CD14-positive monocyte (primary cell): ENCODE measurements at regions not wholly inside any gene's neighbourhood (a gene's known extent, or its start where the extent isn't known, plus 50 kb on each side); places are given as distances from the start of the nearest gene placed in this dataset.

ENCODE experiments used
- DNase-seq, 3 donors: peaks; one replicate each; pipeline ENCODE4 v3.0.0-alpha.2; 2011 to 2022
- H2AFZ ChIP-seq: 2 replicates; pipeline ENCODE4 v1.6.0; 2012; ENCODE audit warnings: mild to moderate bottlenecking, low read depth, low read length, inconsistent platforms; ENCODE audit not compliant: insufficient read depth, poor library complexity, severe bottlenecking
- H3K27ac ChIP-seq, 2 donors: 1 replicate in 1 of 2; 2 replicates in 1 of 2; pipeline ENCODE4 v1.5.1; 2012 to 2013; ENCODE audit warnings: low read length in 2 of 2, control low read depth in 1 of 2, inconsistent platforms in 1 of 2, low read depth in 1 of 2, mild to moderate bottlenecking in 1 of 2
- H3K27me3 ChIP-seq, 2 donors: one replicate each; pipeline versions ENCODE4 v1.6.0 to v1.6.1; 2011 to 2013; ENCODE audit warnings: low read length in 2 of 2; ENCODE audit not compliant: control insufficient read depth in 2 of 2, insufficient read depth in 2 of 2
- H3K36me3 ChIP-seq, 2 donors: replicated peaks in 1 of 2; 1 replicate in 1 of 2; 2 replicates in 1 of 2; pipeline versions ENCODE4 v1.5.1 to v1.6.1; 2012 to 2013; ENCODE audit warnings: low read length in 2 of 2, control low read depth in 1 of 2, inconsistent platforms in 1 of 2, mild to moderate bottlenecking in 1 of 2; ENCODE audit not compliant: insufficient read depth in 2 of 2, control insufficient read depth in 1 of 2
- H3K4me1 ChIP-seq, 2 donors: 1 replicate in 1 of 2; 2 replicates in 1 of 2; pipeline versions ENCODE4 v1.5.1 to v1.6.1; 2012 to 2013; ENCODE audit warnings: low read length in 2 of 2, control low read depth in 1 of 2, inconsistent platforms in 1 of 2, mild to moderate bottlenecking in 1 of 2, moderate library complexity in 1 of 2; ENCODE audit not compliant: insufficient read depth in 2 of 2, control insufficient read depth in 1 of 2
- H3K4me2 ChIP-seq: replicated peaks from 2 replicates; pipeline ENCODE3; 2012; ENCODE audit warnings: low read length, moderate library complexity, mild to moderate bottlenecking; ENCODE audit not compliant: poor library complexity, severe bottlenecking; ENCODE audit errors: extremely low read depth
- H3K4me3 ChIP-seq, 3 experiments: fragments of 200-600 bp in 1 of 3; sonication (generic) in 1 of 3; replicated peaks in 1 of 3; 1 replicate in 2 of 3; 2 replicates in 1 of 3; pipeline ENCODE4 v1.5.1; 2011 to 2013; ENCODE audit warnings: low read length in 3 of 3, mild to moderate bottlenecking in 3 of 3, control low read depth in 2 of 3, low read depth in 2 of 3, inconsistent platforms in 1 of 3, moderate library complexity in 1 of 3
- H3K79me2 ChIP-seq: 2 replicates; pipeline ENCODE4 v1.6.0; 2012; ENCODE audit warnings: mild to moderate bottlenecking, control low read depth, inconsistent platforms, low read length, moderate library complexity; ENCODE audit not compliant: insufficient read depth
- H3K9ac ChIP-seq: 2 replicates; pipeline ENCODE4 v1.6.0; 2017; ENCODE audit warnings: low read length, mild to moderate bottlenecking; ENCODE audit not compliant: insufficient read depth, poor library complexity, severe bottlenecking
- H3K9me3 ChIP-seq, 2 donors: replicated peaks in 1 of 2; 1 replicate in 1 of 2; 2 replicates in 1 of 2; pipeline versions ENCODE4 v1.5.1 to v1.6.1; 2012 to 2013; ENCODE audit warnings: low read length in 2 of 2, control low read depth in 1 of 2; ENCODE audit not compliant: control insufficient read depth in 1 of 2, insufficient read depth in 1 of 2
- H4K20me1 ChIP-seq: 2 replicates; pipeline ENCODE4 v1.6.0; 2012; ENCODE audit warnings: mild to moderate bottlenecking, low read length, control low read depth, moderate library complexity; ENCODE audit not compliant: insufficient read depth
- H3K27ac Mint-ChIP-seq, 7 donors: one replicate each; pipeline ENCODE4 v1.8.0; 2020; ENCODE audit warnings: mild to moderate bottlenecking in 7 of 7, mixed read lengths in 7 of 7, moderate library complexity in 6 of 7, inconsistent platforms in 2 of 7
- H3K27me3 Mint-ChIP-seq, 3 donors: one replicate each; pipeline ENCODE4 v1.8.0; 2021 to 2022; ENCODE audit warnings: low read depth in 3 of 3, mild to moderate bottlenecking in 3 of 3, mixed read lengths in 3 of 3, moderate library complexity in 3 of 3, inconsistent platforms in 1 of 3
- H3K36me3 Mint-ChIP-seq, 2 donors: one replicate each; pipeline ENCODE4 v1.8.0; 2020; ENCODE audit warnings: mixed read lengths in 2 of 2, inconsistent platforms in 1 of 2, mild to moderate bottlenecking in 1 of 2
- H3K4me1 Mint-ChIP-seq: one replicate; pipeline ENCODE4 v1.8.0; 2020; ENCODE audit warnings: mild to moderate bottlenecking, mixed read lengths
- H3K4me3 Mint-ChIP-seq, 2 donors: one replicate each; pipeline ENCODE4 v1.8.0; 2020; ENCODE audit warnings: mild to moderate bottlenecking in 2 of 2, mixed read lengths in 2 of 2, moderate library complexity in 1 of 2
- H3K9me3 Mint-ChIP-seq, 7 donors: one replicate each; pipeline ENCODE4 v1.8.0; 2020 to 2022; ENCODE audit warnings: mixed read lengths in 7 of 7, mild to moderate bottlenecking in 6 of 7, moderate library complexity in 6 of 7, inconsistent platforms in 2 of 7
- CTCF ChIP-seq: fragments of 200-600 bp; IDR thresholded peaks from one replicate; pipeline ENCODE4 v1.8.0; 2022; ENCODE audit warnings: antibody characterized with exemption, mild to moderate bottlenecking
- WGBS: methylation state at CpG from one replicate; pipeline ENCODE4 v1.1.5; 2013; ENCODE audit warnings: missing lambda C conversion rate; ENCODE audit not compliant: insufficient coverage; 5-methylcytosine and 5-hydroxymethylcytosine counted together
- intact Hi-C, 2 donors: fragments of 100-400 bp; cut with micrococcal nuclease; formaldehyde crosslinking; loops; one replicate each; pipeline versions ENCODE4 v1.15.0 to v1.15.1; 2023

- Histone ChIP-seq H3K27ac (no peak overlapping the region), H3K9me3 (no peaks in the 10 kb centered on the region), H3K9ac (no peak overlapping the region), H2AFZ (no peak overlapping the region), H3K79me2 (no peaks in the 10 kb centered on the region), H3K4me2 (no peak overlapping the region), H3K27me3 (no peaks in the 10 kb centered on the region), H3K4me1 (no peaks in the 10 kb centered on the region), H3K36me3 (no peaks in the 10 kb centered on the region), H3K4me3 (no peak overlapping the region), H4K20me1 (no peaks in the 10 kb centered on the region)
- Mint-ChIP-seq H3K9me3 (peaks cover 0 to 5% (median 0%) of the 10 kb centered on the region in 7 donors), H3K4me1 (no peaks in the 10 kb centered on the region), H3K4me3 (no peak overlapping the region), H3K36me3 (no peaks in the 10 kb centered on the region), H3K27ac (no peak overlapping the region), H3K27me3 (no peaks in the 10 kb centered on the region)
- no peak for DNase-seq
- no peak for TF ChIP-seq CTCF
- intact Hi-C loops = no loop called here
Measured at GRCh38 chrX:117653396-117653795, 463.2 kb downstream of the KLHL13 start.

GRCh38 chrX:117645639-117646038 lies 471.0 kb downstream of the KLHL13 start:
- Histone ChIP-seq H3K4me1 (no peaks in the 10 kb centered on the region), H3K27ac (no peak overlapping the region), H4K20me1 (no peaks in the 10 kb centered on the region), H3K79me2 (no peaks in the 10 kb centered on the region), H2AFZ (no peak overlapping the region), H3K4me2 (no peak overlapping the region), H3K9me3 (no peaks in the 10 kb centered on the region), H3K36me3 (no peaks in the 10 kb centered on the region), H3K27me3 (no peaks in the 10 kb centered on the region), H3K9ac (no peak overlapping the region), H3K4me3 (no peak overlapping the region)
- no peaks in the 10 kb centered on the region for H3K27me3 Mint-ChIP-seq
- H3K36me3 Mint-ChIP-seq = no peaks in the 10 kb centered on the region
- intact Hi-C loops = no loop called here
- H3K4me3 Mint-ChIP-seq = no peak overlapping the region
- no peak for DNase-seq
- H3K27ac Mint-ChIP-seq = no peak overlapping the region
- H3K9me3 Mint-ChIP-seq = no peaks in the 10 kb centered on the region
- H3K4me1 Mint-ChIP-seq = no peaks in the 10 kb centered on the region
- TF ChIP-seq CTCF = no peak
- no CpG with 5 or more reads among the region's 1 CpG for WGBS
